ENCODE measurements at regions not wholly inside any gene's neighbourhood (a gene's known extent, or its start where the extent isn't known, plus 50 kb on each side); places are given as distances from the start of the nearest gene placed in this dataset.

DNA sequence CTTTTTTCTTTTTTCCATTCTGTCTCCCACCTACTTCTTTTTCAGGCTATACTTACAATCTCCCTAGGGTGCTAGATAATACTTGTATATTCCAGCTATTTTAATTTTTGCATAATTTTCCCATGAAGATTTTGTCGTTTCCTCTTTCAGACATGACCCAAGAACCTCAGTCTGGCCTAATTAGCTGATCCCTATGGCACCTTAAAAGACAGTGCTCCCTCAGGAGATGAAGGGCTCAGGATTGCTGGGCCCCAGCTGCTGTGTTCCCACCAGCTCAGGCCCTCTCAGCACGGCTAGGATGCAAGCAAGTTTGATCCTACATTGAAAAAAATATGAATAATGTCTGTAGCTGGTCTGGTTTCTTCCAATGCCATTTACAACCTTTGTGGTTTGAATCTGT lies 55.0 kb upstream of the RGS5 start:
- no peak for DNase-seq

- peak; percentile 2 for DNase-seq
Observed at GRCh38 chr1:163258181-163258580, 55.5 kb upstream of the RGS5 start.

- DNase-seq: no peak
Observed at GRCh38 chr1:163263818-163264655, 57.7 kb upstream of the NUF2 start.

DNA sequence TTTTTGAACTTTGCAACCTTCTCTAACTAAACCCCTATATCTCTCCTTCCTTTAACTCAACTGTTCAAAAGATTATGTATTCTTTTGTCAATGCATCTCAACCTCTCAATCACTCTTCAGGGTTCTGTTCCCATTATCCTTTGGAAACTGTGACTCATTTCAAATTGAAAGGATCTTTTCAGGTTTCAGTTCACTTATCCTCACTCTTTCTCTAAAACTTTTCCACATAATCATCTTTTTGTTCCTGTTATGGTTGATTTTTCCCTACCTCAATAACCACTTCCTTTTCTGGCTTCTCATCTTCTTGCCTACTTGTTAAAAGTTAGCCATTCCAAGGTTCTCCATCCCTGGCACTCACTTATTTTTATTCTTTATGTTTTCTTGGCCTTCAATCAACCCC lies 56.2 kb upstream of the NUF2 start:
- DNase-seq: no peak

GRCh38 chr1:163267962-163268361 lies 53.8 kb upstream of the NUF2 start:
- DNase-seq: no peak

DNA sequence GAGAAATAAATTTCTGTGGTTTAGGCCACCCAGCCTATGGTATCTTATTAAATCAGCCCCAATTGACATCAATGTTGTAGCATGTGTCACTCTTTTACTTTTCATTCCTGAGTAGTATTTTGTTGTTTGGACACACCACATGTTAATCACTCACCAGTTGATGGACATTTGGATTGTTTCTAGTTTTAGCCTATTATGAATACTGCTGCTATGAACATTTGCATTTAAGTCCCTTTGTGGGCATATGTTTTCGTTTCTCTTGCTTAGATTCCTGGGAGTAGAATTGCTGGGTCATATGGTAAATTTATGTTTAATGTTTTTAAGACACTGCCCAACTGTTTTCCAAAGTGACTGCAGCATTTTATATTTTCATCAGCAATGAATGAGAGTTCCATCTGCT lies 50.2 kb upstream of the NUF2 start:
- no peak for DNase-seq
